SK-N-SH treated with all-trans-retinoic acid at 6 μM for 48 hours (cell line): ENCODE measurements at regions not wholly inside any gene's neighbourhood (a gene's known extent, or its start where the extent isn't known, plus 50 kb on each side); places are given as distances from the start of the nearest gene placed in this dataset.

ENCODE experiments used
- CSDC2 ChIP-seq: fragments of 250-450 bp; sonication (Bioruptor Pico); IDR thresholded peaks from 2 replicates; pipeline ENCODE4 v1.5.0; 2020; ENCODE audit warnings: mild to moderate bottlenecking, moderate library complexity
- ISL1 ChIP-seq: fragments of 250-450 bp; sonication (Bioruptor Pico); IDR thresholded peaks from 2 replicates; pipeline ENCODE4 v2.1.2; 2022; ENCODE audit warnings: mild to moderate bottlenecking, moderate library complexity
- OSR1 ChIP-seq: fragments of 250-450 bp; sonication (Bioruptor Pico); IDR thresholded peaks from 2 replicates; pipeline ENCODE4 v1.8.0; 2022; ENCODE audit warnings: moderate library complexity, mild to moderate bottlenecking, inconsistent platforms
- POU6F1 ChIP-seq: fragments of 250-450 bp; sonication (Bioruptor Pico); IDR thresholded peaks from 2 replicates; pipeline ENCODE4 v1.8.0; 2021; ENCODE audit warnings: low read depth, mild to moderate bottlenecking, moderate library complexity, borderline replicate concordance
- SNAI2 ChIP-seq: fragments of 250-450 bp; sonication (Bioruptor Pico); IDR thresholded peaks from 2 replicates; pipeline ENCODE4 v1.5.0; 2020; ENCODE audit warnings: mild to moderate bottlenecking, moderate library complexity
- ZFP30 ChIP-seq: fragments of 450-650 bp; formaldehyde crosslinking; IDR thresholded peaks from 2 replicates; pipeline ENCODE4 v1.5.0; 2022; ENCODE audit warnings: mild to moderate bottlenecking, moderate library complexity
- ZNF565 ChIP-seq: fragments of 450-650 bp; formaldehyde crosslinking; conservative IDR thresholded peaks from 2 replicates; pipeline ENCODE4 v1.5.0; 2020; ENCODE audit warnings: low read depth, mild to moderate bottlenecking, moderate library complexity
- ZNF70 ChIP-seq: fragments of 450-650 bp; formaldehyde crosslinking; IDR thresholded peaks from 2 replicates; pipeline ENCODE4 v1.5.0; 2020; ENCODE audit warnings: mild to moderate bottlenecking, moderate library complexity

- TF ChIP-seq POU6F1 (CRISPR knock-in tag) (no peak), ZNF565 (no peak), ZNF70 (CRISPR knock-in tag) (no peak), ZFP30 (CRISPR knock-in tag) (no peak), ISL1 (CRISPR knock-in tag) (no peak), SNAI2 (no peak), CSDC2 (CRISPR knock-in tag) (no peak), OSR1 (no peak)
Observed at GRCh38 chr13:88125055-88125454, 453.9 kb downstream of the SLITRK5 start.
